ENCODE measurements at regions not wholly inside any gene's neighbourhood (a gene's known extent, or its start where the extent isn't known, plus 50 kb on each side); places are given as distances from the start of the nearest gene placed in this dataset.

DNA sequence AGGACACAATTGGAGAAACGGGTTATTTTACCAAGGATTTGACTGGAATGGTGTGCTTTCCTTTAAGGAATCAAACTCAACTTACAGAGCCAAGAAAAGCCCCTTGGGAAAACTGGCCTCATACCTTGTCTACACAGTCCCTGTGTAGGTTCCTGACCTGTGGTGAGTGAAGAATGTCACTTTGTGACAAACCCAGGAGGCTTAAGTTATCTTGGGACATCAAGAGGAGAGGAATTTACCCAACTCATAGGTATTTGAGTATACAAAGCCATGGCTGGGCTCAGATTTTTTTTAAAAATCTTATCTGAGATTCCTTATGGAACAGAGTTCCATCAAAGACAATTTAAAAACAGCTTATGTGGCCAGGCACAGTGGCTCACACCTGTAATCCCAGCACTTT is 112.1 kb downstream of the EIF4E start:
- TF ChIP-seq, protein P1, sequence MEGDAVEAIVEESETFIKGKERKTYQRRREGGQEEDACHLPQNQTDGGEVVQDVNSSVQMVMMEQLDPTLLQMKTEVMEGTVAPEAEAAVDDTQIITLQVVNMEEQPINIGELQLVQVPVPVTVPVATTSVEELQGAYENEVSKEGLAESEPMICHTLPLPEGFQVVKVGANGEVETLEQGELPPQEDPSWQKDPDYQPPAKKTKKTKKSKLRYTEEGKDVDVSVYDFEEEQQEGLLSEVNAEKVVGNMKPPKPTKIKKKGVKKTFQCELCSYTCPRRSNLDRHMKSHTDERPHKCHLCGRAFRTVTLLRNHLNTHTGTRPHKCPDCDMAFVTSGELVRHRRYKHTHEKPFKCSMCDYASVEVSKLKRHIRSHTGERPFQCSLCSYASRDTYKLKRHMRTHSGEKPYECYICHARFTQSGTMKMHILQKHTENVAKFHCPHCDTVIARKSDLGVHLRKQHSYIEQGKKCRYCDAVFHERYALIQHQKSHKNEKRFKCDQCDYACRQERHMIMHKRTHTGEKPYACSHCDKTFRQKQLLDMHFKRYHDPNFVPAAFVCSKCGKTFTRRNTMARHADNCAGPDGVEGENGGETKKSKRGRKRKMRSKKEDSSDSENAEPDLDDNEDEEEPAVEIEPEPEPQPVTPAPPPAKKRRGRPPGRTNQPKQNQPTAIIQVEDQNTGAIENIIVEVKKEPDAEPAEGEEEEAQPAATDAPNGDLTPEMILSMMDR (IDR thresholded peaks at IDR 0.05; ENCODE audit: poor library complexity) = no peak
- TF ChIP-seq EZH2 (IDR thresholded peaks at IDR 0.05; ENCODE audit: borderline replicate concordance) = no peak

Data from hepatocyte (in vitro differentiated cells).